ENCODE measurements at regions not wholly inside any gene's neighbourhood (a gene's known extent, or its start where the extent isn't known, plus 50 kb on each side); places are given as distances from the start of the nearest gene placed in this dataset.

DNA sequence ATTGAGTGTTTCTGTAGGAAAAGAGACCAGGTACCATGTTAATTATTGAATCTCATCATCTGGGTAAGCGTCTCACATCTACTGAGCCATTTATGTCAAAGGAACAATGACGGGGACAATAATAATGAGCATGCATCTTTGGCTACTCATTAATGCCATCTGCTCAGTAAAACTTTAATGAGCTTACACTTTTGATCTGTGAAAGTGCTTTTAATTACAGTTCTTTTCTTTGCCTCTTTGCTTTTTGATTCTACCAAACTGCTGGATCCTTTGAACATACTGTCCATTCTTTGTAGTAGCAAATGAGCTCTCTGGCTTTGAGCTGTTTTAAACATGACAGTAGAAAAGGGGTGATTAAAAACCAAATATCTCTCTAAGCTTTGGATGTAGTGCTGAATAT, 181.2 kb upstream of the IVNS1ABP start (continued):
- TF ChIP-seq, protein P1, sequence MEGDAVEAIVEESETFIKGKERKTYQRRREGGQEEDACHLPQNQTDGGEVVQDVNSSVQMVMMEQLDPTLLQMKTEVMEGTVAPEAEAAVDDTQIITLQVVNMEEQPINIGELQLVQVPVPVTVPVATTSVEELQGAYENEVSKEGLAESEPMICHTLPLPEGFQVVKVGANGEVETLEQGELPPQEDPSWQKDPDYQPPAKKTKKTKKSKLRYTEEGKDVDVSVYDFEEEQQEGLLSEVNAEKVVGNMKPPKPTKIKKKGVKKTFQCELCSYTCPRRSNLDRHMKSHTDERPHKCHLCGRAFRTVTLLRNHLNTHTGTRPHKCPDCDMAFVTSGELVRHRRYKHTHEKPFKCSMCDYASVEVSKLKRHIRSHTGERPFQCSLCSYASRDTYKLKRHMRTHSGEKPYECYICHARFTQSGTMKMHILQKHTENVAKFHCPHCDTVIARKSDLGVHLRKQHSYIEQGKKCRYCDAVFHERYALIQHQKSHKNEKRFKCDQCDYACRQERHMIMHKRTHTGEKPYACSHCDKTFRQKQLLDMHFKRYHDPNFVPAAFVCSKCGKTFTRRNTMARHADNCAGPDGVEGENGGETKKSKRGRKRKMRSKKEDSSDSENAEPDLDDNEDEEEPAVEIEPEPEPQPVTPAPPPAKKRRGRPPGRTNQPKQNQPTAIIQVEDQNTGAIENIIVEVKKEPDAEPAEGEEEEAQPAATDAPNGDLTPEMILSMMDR (IDR thresholded peaks at IDR 0.05): no peak
- TF ChIP-seq SMC3 (IDR thresholded peaks at IDR 0.05; ENCODE audit: low read depth, low read length): no peak
- TF ChIP-seq, protein P2, sequence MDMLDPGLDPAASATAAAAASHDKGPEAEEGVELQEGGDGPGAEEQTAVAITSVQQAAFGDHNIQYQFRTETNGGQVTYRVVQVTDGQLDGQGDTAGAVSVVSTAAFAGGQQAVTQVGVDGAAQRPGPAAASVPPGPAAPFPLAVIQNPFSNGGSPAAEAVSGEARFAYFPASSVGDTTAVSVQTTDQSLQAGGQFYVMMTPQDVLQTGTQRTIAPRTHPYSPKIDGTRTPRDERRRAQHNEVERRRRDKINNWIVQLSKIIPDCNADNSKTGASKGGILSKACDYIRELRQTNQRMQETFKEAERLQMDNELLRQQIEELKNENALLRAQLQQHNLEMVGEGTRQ (IDR thresholded peaks at IDR 0.05; ENCODE audit: borderline replicate concordance, low read depth, low read length): no peak
- no peak for TF ChIP-seq MEF2A (IDR thresholded peaks at IDR 0.05; ENCODE audit: borderline replicate concordance, low read depth)
- TF ChIP-seq TAF1 (IDR thresholded peaks at IDR 0.05; ENCODE audit: borderline replicate concordance, low read depth, low read length): no peak
- no peak for TF ChIP-seq ELF1 (IDR thresholded peaks at IDR 0.05)
- TF ChIP-seq, protein P3, sequence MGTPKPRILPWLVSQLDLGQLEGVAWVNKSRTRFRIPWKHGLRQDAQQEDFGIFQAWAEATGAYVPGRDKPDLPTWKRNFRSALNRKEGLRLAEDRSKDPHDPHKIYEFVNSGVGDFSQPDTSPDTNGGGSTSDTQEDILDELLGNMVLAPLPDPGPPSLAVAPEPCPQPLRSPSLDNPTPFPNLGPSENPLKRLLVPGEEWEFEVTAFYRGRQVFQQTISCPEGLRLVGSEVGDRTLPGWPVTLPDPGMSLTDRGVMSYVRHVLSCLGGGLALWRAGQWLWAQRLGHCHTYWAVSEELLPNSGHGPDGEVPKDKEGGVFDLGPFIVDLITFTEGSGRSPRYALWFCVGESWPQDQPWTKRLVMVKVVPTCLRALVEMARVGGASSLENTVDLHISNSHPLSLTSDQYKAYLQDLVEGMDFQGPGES (IDR thresholded peaks at IDR 0.05; ENCODE audit: low read depth, low read length): no peak

DNA sequence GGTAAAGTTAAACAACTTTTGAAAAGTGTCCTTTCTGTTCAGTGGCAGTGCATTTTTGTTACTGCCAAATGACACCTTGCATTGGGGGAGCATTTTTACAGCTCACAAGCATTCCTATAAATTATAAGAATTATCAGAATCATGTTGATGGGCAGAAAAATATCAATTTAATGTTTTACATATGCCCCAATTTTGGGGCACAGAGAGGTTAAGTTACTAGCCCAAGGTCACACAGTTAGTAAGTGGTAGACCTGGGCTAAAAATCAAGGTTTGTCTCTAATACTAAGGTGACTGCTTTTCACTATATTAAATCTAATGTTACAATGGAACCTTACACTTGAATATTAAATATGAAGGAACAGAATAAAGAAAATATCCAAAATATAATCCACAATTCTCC, 180.1 kb upstream of the IVNS1ABP start:
- CTCF ChIA-PET: no interaction called here
- H4K20me1 ChIP-seq (ENCODE audit: insufficient read depth): no peaks in the 10 kb centered on the region
- no peak overlapping the region for H3K27ac ChIP-seq (ENCODE audit: low read depth in 2 of 2, low read length in 1 of 2)
- no peaks in the 10 kb centered on the region for H3K9me3 ChIP-seq
- no peaks in the 10 kb centered on the region for H3K27me3 ChIP-seq (ENCODE audit: insufficient read depth)
- no peak overlapping the region for H2AFZ ChIP-seq (ENCODE audit: low read depth)
- TF ChIP-seq ELF1 (IDR thresholded peaks at IDR 0.05) (no peak), CHD2 (IDR thresholded peaks at IDR 0.05; ENCODE audit: low read length, partially characterized antibody) (no peak), FOSL2 (IDR thresholded peaks at IDR 0.05; ENCODE audit: borderline replicate concordance, low read depth) (no peak), FOXJ3 (CRISPR knock-in tag; IDR thresholded peaks at IDR 0.05) (no peak)
- TF ChIP-seq, protein P3 (IDR thresholded peaks at IDR 0.05; ENCODE audit: low read depth, low read length): no peak
- no peaks in the 10 kb centered on the region for H3K36me3 ChIP-seq (replicated peaks in 1 of 2; ENCODE audit: control insufficient read depth in 1 of 2, insufficient read depth in 2 of 2, low read length in 1 of 2)
- H3K4me1 ChIP-seq (ENCODE audit: control insufficient read depth in 1 of 2, insufficient read depth in 2 of 2, low read depth in 1 of 2, low read length in 1 of 2): no peaks in the 10 kb centered on the region; a peak in 1 of 4 replicates
- H3K9me2 ChIP-seq: no peaks in the 10 kb centered on the region
- H3K4me3 ChIP-seq (ENCODE audit: low read depth in 2 of 2, low read length in 1 of 2): no peak overlapping the region
- no peaks in the 10 kb centered on the region for H3K79me2 ChIP-seq (ENCODE audit: insufficient read depth)
- POLR2A ChIA-PET: no interaction called here
- H3F3A ChIP-seq (replicated peaks; ENCODE audit: insufficient read depth): no peaks in the 10 kb centered on the region
- H3K9ac ChIP-seq: no peak overlapping the region
- no peak overlapping the region for H3K4me2 ChIP-seq
- no peak for DNase-seq

DNA sequence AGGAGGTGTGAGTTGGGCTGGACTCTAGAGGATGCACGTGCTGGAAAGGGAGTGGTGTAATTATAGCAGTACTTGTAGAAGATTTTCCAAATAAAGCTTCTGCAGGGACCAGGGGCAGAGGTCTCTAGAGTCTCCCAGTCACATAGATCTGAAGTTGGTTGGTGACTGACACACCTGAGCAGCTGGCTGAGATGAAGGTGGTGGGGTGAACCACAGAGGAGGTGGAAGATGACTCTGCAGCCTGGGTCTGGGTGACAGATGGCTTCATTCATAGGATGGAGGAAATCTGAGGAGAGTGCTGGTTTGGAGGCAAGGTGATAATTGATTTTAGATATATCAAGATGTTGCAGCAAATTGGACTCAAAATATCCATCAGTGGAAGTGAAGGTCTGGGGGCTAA, 178.9 kb upstream of the IVNS1ABP start:
- no peaks in the 10 kb centered on the region; a peak in 1 of 4 replicates for H3K4me1 ChIP-seq (ENCODE audit: control insufficient read depth in 1 of 2, insufficient read depth in 2 of 2, low read depth in 1 of 2, low read length in 1 of 2)
- no peak overlapping the region for H3K9ac ChIP-seq
- no peak overlapping the region for H3K4me2 ChIP-seq
- H4K20me1 ChIP-seq (ENCODE audit: insufficient read depth): no peaks in the 10 kb centered on the region
- H3K79me2 ChIP-seq (ENCODE audit: insufficient read depth): no peaks in the 10 kb centered on the region
- CTCF ChIA-PET: no interaction called here
- H2AFZ ChIP-seq (ENCODE audit: low read depth): no peak overlapping the region
- H3F3A ChIP-seq (replicated peaks; ENCODE audit: insufficient read depth): no peaks in the 10 kb centered on the region
- H3K4me3 ChIP-seq (ENCODE audit: low read depth in 2 of 2, low read length in 1 of 2): no peak overlapping the region
- H3K27me3 ChIP-seq (ENCODE audit: insufficient read depth): no peaks in the 10 kb centered on the region
- POLR2A ChIA-PET: no interaction called here
- no peak for DNase-seq
- no peaks in the 10 kb centered on the region for H3K9me3 ChIP-seq
- WGBS (ENCODE audit: low lambda C conversion rate): 20% methylated on average over 1 of the region's 1 CpG
- no peak overlapping the region for H3K27ac ChIP-seq (ENCODE audit: low read depth in 2 of 2, low read length in 1 of 2)
- H3K36me3 ChIP-seq (replicated peaks in 1 of 2; ENCODE audit: control insufficient read depth in 1 of 2, insufficient read depth in 2 of 2, low read length in 1 of 2): no peaks in the 10 kb centered on the region
- no peaks in the 10 kb centered on the region for H3K9me2 ChIP-seq
- TF ChIP-seq, protein P4, sequence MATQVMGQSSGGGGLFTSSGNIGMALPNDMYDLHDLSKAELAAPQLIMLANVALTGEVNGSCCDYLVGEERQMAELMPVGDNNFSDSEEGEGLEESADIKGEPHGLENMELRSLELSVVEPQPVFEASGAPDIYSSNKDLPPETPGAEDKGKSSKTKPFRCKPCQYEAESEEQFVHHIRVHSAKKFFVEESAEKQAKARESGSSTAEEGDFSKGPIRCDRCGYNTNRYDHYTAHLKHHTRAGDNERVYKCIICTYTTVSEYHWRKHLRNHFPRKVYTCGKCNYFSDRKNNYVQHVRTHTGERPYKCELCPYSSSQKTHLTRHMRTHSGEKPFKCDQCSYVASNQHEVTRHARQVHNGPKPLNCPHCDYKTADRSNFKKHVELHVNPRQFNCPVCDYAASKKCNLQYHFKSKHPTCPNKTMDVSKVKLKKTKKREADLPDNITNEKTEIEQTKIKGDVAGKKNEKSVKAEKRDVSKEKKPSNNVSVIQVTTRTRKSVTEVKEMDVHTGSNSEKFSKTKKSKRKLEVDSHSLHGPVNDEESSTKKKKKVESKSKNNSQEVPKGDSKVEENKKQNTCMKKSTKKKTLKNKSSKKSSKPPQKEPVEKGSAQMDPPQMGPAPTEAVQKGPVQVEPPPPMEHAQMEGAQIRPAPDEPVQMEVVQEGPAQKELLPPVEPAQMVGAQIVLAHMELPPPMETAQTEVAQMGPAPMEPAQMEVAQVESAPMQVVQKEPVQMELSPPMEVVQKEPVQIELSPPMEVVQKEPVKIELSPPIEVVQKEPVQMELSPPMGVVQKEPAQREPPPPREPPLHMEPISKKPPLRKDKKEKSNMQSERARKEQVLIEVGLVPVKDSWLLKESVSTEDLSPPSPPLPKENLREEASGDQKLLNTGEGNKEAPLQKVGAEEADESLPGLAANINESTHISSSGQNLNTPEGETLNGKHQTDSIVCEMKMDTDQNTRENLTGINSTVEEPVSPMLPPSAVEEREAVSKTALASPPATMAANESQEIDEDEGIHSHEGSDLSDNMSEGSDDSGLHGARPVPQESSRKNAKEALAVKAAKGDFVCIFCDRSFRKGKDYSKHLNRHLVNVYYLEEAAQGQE (IDR thresholded peaks at IDR 0.05; ENCODE audit: low read depth, low read length): no peak
- TF ChIP-seq GABPA (IDR thresholded peaks at IDR 0.05; ENCODE audit: low read depth) (no peak), MEF2A (IDR thresholded peaks at IDR 0.05; ENCODE audit: borderline replicate concordance, low read depth) (no peak), NRF1 (IDR thresholded peaks at IDR 0.05; ENCODE audit: low read depth, low read length) (no peak), FOXM1 (IDR thresholded peaks at IDR 0.05; ENCODE audit: low read depth) (no peak), RCOR1 (IDR thresholded peaks at IDR 0.05; ENCODE audit: low read length) (no peak)
- TF ChIP-seq, protein P5, sequence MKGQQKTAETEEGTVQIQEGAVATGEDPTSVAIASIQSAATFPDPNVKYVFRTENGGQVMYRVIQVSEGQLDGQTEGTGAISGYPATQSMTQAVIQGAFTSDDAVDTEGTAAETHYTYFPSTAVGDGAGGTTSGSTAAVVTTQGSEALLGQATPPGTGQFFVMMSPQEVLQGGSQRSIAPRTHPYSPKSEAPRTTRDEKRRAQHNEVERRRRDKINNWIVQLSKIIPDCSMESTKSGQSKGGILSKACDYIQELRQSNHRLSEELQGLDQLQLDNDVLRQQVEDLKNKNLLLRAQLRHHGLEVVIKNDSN (IDR thresholded peaks at IDR 0.05; ENCODE audit: borderline replicate concordance, low read depth): no peak
